ENCODE measurements at regions not wholly inside any gene's neighbourhood (a gene's known extent, or its start where the extent isn't known, plus 50 kb on each side); places are given as distances from the start of the nearest gene placed in this dataset.

DNA sequence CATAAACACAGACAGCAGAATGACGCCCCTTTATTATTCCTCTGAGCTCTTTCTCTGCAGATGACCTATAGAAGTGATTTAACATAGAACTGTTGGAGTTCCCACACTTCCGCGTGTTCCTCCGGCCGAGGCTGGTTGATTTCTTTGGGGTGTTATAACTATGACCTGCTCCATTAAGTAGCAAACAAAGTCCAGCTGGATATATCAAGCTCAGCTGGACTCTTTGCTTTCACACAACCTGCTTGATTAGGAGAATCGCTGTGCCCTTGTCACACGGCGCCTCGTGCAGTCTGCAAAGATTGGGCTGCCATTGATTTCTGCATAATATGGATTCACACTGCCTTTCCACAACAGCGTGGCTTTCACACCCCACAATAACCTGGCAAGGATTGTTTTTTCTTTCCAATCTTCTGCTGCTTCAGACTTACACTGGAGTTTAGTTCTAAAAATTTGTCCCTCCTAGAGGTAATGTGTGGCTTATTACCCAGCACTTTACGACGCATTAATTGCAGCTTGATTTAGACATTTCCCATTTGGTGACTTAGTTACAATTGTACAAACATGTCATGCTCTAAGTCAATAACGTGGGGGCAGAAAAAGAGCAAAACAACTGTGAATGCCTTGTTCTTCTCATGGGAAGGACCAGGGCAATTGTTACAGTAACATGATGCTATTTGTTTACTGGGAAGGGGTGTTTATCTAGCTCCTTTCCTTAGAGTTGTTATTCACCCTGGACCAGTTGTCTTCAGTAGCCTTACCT is 485.7 kb downstream of the TXNL1 start:
- Histone ChIP-seq H3K9me2 (replicated peaks; ENCODE audit: control insufficient read depth, low read length) (no peaks in the 10 kb centered on the region), H3K4me2 (ENCODE audit: low read length) (no peak overlapping the region), H3F3A (ENCODE audit: control insufficient read depth, insufficient read depth) (no peaks in the 10 kb centered on the region), H3K36me3 (ENCODE audit: control insufficient read depth, low read length) (no peaks in the 10 kb centered on the region), H3K27me3 (ENCODE audit: control insufficient read depth, low read length) (no peaks in the 10 kb centered on the region), H3K4me1 (ENCODE audit: control insufficient read depth, low read length) (no peaks in the 10 kb centered on the region), H4K20me1 (ENCODE audit: control insufficient read depth, insufficient read depth, low read depth, low read length) (no peaks in the 10 kb centered on the region), H3K79me2 (ENCODE audit: control insufficient read depth, low read length) (no peaks in the 10 kb centered on the region), H3K27ac (ENCODE audit: low read depth, low read length) (no peak overlapping the region), H3K4me3 (ENCODE audit: low read length) (no peak overlapping the region), H3K9me3 (ENCODE audit: control insufficient read depth, insufficient read depth, low read length) (no peaks in the 10 kb centered on the region)
- TF ChIP-seq, protein P1, sequence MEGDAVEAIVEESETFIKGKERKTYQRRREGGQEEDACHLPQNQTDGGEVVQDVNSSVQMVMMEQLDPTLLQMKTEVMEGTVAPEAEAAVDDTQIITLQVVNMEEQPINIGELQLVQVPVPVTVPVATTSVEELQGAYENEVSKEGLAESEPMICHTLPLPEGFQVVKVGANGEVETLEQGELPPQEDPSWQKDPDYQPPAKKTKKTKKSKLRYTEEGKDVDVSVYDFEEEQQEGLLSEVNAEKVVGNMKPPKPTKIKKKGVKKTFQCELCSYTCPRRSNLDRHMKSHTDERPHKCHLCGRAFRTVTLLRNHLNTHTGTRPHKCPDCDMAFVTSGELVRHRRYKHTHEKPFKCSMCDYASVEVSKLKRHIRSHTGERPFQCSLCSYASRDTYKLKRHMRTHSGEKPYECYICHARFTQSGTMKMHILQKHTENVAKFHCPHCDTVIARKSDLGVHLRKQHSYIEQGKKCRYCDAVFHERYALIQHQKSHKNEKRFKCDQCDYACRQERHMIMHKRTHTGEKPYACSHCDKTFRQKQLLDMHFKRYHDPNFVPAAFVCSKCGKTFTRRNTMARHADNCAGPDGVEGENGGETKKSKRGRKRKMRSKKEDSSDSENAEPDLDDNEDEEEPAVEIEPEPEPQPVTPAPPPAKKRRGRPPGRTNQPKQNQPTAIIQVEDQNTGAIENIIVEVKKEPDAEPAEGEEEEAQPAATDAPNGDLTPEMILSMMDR (IDR thresholded peaks at IDR 0.05; ENCODE audit: low read depth, low read length, poor library complexity, severe bottlenecking): no peak
- no peak for TF ChIP-seq EZH2phosphoT487 (IDR thresholded peaks at IDR 0.05; ENCODE audit: borderline replicate concordance, low read length)

DNA sequence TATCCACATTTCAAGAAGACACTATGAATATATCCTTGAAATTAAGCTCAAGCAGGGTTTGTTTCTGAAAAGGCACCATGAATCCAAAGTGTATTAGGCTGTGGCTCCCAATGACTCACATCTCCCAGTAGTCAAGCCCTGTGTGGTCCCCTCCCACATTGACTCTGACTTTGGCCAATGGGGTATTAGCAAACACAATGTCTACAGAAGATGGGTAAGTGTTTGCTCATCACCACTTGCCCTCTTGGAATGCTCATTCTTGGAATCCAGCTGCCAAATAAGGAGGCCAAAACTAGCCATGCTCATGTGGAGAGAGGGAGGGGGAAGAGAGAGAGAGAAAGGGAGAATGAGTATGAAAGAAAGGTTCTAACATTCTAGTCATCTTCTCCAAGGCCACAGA is 490.0 kb downstream of the TXNL1 start:
- Histone ChIP-seq H3K4me2 (ENCODE audit: low read length) (no peak overlapping the region), H3K27me3 (ENCODE audit: control insufficient read depth, low read length) (no peaks in the 10 kb centered on the region), H3K4me1 (ENCODE audit: control insufficient read depth, low read length) (no peaks in the 10 kb centered on the region), H3K79me2 (ENCODE audit: control insufficient read depth, low read length) (no peaks in the 10 kb centered on the region), H3K4me3 (ENCODE audit: low read length) (no peak overlapping the region), H3F3A (ENCODE audit: control insufficient read depth, insufficient read depth) (no peaks in the 10 kb centered on the region), H3K27ac (ENCODE audit: low read depth, low read length) (no peak overlapping the region), H4K20me1 (ENCODE audit: control insufficient read depth, insufficient read depth, low read depth, low read length) (no peaks in the 10 kb centered on the region), H3K9me3 (ENCODE audit: control insufficient read depth, insufficient read depth, low read length) (no peaks in the 10 kb centered on the region), H3K9me2 (replicated peaks; ENCODE audit: control insufficient read depth, low read length) (no peaks in the 10 kb centered on the region), H3K36me3 (ENCODE audit: control insufficient read depth, low read length) (no peaks in the 10 kb centered on the region)
- TF ChIP-seq, protein P1 (IDR thresholded peaks at IDR 0.05; ENCODE audit: low read depth, low read length, poor library complexity, severe bottlenecking): no peak
- no peak for TF ChIP-seq EZH2phosphoT487 (IDR thresholded peaks at IDR 0.05; ENCODE audit: borderline replicate concordance, low read length)

DNA sequence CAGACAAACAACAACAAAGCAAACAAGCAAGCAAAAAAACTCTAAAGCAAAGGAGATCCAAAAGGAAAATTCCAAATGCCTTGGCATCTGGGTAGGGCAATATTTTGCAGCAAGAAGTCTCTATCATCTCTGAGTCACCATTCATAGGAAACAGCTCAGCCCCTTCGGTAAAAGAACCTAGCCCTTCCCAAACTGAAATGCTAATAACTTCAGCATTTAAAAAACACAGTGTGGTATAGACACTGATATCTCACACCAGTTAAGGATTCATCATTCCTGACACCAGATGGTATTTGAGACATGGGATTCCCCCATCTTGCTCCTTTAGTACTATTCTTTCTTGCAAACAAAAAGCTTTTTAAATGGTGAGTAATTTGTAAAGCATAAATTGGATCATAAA is 491.8 kb downstream of the TXNL1 start:
- Histone ChIP-seq H3K36me3 (ENCODE audit: control insufficient read depth, low read length) (no peaks in the 10 kb centered on the region), H3F3A (ENCODE audit: control insufficient read depth, insufficient read depth) (no peaks in the 10 kb centered on the region), H3K79me2 (ENCODE audit: control insufficient read depth, low read length) (no peaks in the 10 kb centered on the region), H4K20me1 (ENCODE audit: control insufficient read depth, insufficient read depth, low read depth, low read length) (no peaks in the 10 kb centered on the region), H3K27me3 (ENCODE audit: control insufficient read depth, low read length) (no peaks in the 10 kb centered on the region), H3K9me2 (replicated peaks; ENCODE audit: control insufficient read depth, low read length) (no peaks in the 10 kb centered on the region), H3K4me2 (ENCODE audit: low read length) (no peak overlapping the region), H3K4me3 (ENCODE audit: low read length) (no peak overlapping the region), H3K4me1 (ENCODE audit: control insufficient read depth, low read length) (no peaks in the 10 kb centered on the region), H3K9me3 (ENCODE audit: control insufficient read depth, insufficient read depth, low read length) (no peaks in the 10 kb centered on the region), H3K27ac (ENCODE audit: low read depth, low read length) (no peak overlapping the region)
- no peak for TF ChIP-seq EZH2phosphoT487 (IDR thresholded peaks at IDR 0.05; ENCODE audit: borderline replicate concordance, low read length)
- TF ChIP-seq, protein P1 (IDR thresholded peaks at IDR 0.05; ENCODE audit: low read depth, low read length, poor library complexity, severe bottlenecking): no peak
